Nephron (organoid): ENCODE measurements at regions not wholly inside any gene's neighbourhood (a gene's known extent, or its start where the extent isn't known, plus 50 kb on each side); places are given as distances from the start of the nearest gene placed in this dataset.

Source experiments
- H3K27ac Mint-ChIP-seq, 3 experiments: 2 replicates each; pipeline ENCODE4 v1.8.0; 2020; ENCODE audit warnings: mixed read lengths in 3 of 3, mild to moderate bottlenecking in 2 of 3, moderate library complexity in 1 of 3
- H3K27me3 Mint-ChIP-seq: 2 replicates; pipeline ENCODE4 v1.8.0; 2021; ENCODE audit warnings: low read depth, mild to moderate bottlenecking, moderate library complexity, mixed read lengths
- H3K36me3 Mint-ChIP-seq: 2 replicates; pipeline ENCODE4 v1.8.0; 2020; ENCODE audit warnings: low read depth, mixed read lengths
- H3K4me1 Mint-ChIP-seq: 2 replicates; pipeline ENCODE4 v1.8.0; 2020; ENCODE audit warnings: mixed read lengths
- H3K4me3 Mint-ChIP-seq, 3 experiments: 2 replicates each; pipeline ENCODE4 v1.8.0; 2020; ENCODE audit warnings: mild to moderate bottlenecking in 3 of 3, mixed read lengths in 3 of 3, moderate library complexity in 2 of 3
- H3K9me3 Mint-ChIP-seq: 2 replicates; pipeline ENCODE4 v1.8.0; 2020; ENCODE audit warnings: mixed read lengths
- TF ChIP-seq, protein P1 (sequence below), 3 experiments: fragments of 200-600 bp; sonication (generic); IDR thresholded peaks; one replicate each; pipeline ENCODE4 v1.5.0; 2021; ENCODE audit warnings: antibody characterized with exemption in 3 of 3; ENCODE audit not compliant: unreplicated experiment in 3 of 3

DNA sequence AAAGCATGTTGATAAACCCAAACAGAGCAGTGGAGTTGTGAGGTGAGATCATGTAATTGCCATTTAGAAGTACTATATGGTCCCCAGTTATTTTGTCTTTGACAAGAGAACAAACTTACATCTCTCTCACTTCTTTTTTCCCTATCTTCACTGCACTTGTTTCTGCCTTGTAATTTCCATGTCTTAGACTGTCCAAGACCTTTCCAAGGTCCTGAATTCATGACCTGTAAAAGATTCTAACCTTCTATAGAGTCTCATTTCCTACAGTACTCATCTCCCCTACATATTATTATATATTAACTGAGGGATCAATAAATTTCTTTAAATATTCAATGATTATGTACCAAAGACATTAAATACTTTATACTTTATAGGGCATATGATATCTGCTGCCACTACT is 295.3 kb upstream of the KIF2B start:
- TF ChIP-seq, protein P1, sequence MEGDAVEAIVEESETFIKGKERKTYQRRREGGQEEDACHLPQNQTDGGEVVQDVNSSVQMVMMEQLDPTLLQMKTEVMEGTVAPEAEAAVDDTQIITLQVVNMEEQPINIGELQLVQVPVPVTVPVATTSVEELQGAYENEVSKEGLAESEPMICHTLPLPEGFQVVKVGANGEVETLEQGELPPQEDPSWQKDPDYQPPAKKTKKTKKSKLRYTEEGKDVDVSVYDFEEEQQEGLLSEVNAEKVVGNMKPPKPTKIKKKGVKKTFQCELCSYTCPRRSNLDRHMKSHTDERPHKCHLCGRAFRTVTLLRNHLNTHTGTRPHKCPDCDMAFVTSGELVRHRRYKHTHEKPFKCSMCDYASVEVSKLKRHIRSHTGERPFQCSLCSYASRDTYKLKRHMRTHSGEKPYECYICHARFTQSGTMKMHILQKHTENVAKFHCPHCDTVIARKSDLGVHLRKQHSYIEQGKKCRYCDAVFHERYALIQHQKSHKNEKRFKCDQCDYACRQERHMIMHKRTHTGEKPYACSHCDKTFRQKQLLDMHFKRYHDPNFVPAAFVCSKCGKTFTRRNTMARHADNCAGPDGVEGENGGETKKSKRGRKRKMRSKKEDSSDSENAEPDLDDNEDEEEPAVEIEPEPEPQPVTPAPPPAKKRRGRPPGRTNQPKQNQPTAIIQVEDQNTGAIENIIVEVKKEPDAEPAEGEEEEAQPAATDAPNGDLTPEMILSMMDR (IDR thresholded peaks at IDR 0.05; ENCODE audit: unreplicated experiment in 3 of 3): no peak
- Mint-ChIP-seq H3K9me3 (peaks cover 3% of the 10 kb centered on the region), H3K27ac (no peak overlapping the region), H3K4me1 (no peaks in the 10 kb centered on the region), H3K27me3 (no peaks in the 10 kb centered on the region), H3K36me3 (no peaks in the 10 kb centered on the region), H3K4me3 (no peak overlapping the region)

DNA sequence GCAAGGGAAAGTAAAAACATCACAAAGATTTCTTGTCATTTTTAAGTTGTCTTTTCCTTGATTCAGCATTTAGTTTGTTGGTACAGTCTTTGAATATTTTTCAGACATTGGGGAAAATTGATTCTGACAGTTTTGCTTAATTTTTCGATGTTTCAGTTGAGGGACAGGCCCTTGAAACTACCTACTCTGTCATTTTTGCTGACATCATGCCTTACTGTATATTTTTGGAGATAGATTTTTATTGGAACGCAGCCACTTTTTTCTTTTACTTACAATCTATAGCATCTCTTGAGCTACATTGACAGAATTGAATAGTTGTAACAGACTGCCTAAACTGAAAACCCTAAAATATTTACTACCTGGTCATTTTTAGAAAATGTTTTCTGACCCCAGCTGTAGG is 297.1 kb upstream of the KIF2B start:
- Mint-ChIP-seq H3K4me1 (no peaks in the 10 kb centered on the region), H3K36me3 (no peaks in the 10 kb centered on the region)
- TF ChIP-seq, protein P1 (IDR thresholded peaks at IDR 0.05; ENCODE audit: unreplicated experiment in 3 of 3): no peak

DNA sequence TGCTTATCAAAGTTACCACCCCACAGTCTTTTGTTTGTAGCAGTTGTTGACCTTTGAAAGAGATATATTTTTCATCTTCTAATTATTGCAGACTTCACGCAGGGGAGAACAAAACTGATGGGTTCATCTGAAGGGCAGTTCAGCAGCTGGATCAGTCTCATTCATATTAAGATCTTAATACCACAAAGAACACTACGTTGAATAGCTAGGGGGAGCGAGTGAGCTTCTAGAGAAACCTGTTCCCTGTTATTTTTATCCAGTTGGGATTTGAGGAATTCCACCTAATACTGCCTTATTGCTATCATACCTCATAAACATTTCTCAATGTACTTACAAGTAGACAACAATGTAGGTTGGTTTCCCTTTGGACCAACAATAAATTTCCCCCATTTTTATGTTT is 306.1 kb upstream of the KIF2B start:
- H3K9me3 Mint-ChIP-seq: peaks cover 12% of the 10 kb centered on the region
- no peaks in the 10 kb centered on the region for H3K36me3 Mint-ChIP-seq
- no peak overlapping the region for H3K4me3 Mint-ChIP-seq
- H3K27me3 Mint-ChIP-seq: no peaks in the 10 kb centered on the region
- H3K27ac Mint-ChIP-seq: no peak overlapping the region
- H3K4me1 Mint-ChIP-seq: no peaks in the 10 kb centered on the region
- TF ChIP-seq, protein P1 (IDR thresholded peaks at IDR 0.05; ENCODE audit: unreplicated experiment in 3 of 3): peak in 2 of 3 experiments; percentile 24 to 36

More for the DNA sequence above, 297.1 kb upstream of the KIF2B start:
- no peaks in the 10 kb centered on the region for H3K27me3 Mint-ChIP-seq
- H3K9me3 Mint-ChIP-seq: peaks cover 3% of the 10 kb centered on the region
- no peak overlapping the region for H3K4me3 Mint-ChIP-seq
- no peak overlapping the region for H3K27ac Mint-ChIP-seq

DNA sequence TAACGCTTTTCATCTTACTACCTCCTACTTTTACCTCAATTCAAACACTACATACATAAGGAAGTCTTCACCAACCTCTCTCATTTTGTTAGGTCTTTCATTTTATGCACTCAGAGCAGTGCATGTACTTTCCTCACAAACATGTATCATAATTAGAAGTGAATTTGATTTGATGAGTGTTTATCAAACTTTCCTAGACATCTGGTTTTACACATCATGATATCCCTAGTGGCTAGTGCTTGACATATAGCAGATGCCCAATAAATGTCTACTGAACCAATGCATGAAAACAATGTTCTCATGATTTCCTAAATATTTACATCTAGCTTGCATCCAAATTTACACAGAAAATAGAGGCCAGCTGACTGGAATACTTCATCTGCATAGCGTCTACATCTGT is 323.4 kb upstream of the KIF2B start:
- Mint-ChIP-seq H3K27me3 (no peaks in the 10 kb centered on the region), H3K27ac (no peak overlapping the region), H3K4me3 (no peak overlapping the region), H3K4me1 (no peaks in the 10 kb centered on the region), H3K9me3 (peaks cover 2% of the 10 kb centered on the region), H3K36me3 (no peaks in the 10 kb centered on the region)
- TF ChIP-seq, protein P1 (IDR thresholded peaks at IDR 0.05; ENCODE audit: unreplicated experiment in 3 of 3): no peak

DNA sequence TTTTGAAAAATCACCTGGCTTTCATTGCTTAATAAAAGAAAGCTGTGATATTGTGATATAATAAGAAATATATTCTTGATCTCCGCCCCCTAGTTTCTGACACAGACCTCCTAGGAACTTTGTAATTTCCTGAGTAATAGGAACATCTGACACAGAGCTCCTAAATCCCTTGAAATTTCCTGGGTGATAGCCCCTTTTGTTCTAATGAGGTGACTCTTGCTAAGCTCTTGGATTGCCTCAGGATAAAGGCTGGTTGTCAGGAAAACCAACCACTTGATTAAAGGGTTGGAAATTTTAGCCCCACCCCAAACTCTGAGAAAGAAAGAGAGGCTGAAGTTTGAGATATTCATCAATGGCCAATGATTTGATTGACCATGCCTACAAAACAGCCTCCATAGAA is 326.4 kb upstream of the KIF2B start:
- Mint-ChIP-seq H3K9me3 (peaks cover 2% of the 10 kb centered on the region), H3K4me3 (no peak overlapping the region), H3K27me3 (peaks cover 4% of the 10 kb centered on the region), H3K4me1 (no peaks in the 10 kb centered on the region), H3K36me3 (no peaks in the 10 kb centered on the region), H3K27ac (no peak overlapping the region)
- TF ChIP-seq, protein P1 (IDR thresholded peaks at IDR 0.05; ENCODE audit: unreplicated experiment in 3 of 3): no peak

DNA sequence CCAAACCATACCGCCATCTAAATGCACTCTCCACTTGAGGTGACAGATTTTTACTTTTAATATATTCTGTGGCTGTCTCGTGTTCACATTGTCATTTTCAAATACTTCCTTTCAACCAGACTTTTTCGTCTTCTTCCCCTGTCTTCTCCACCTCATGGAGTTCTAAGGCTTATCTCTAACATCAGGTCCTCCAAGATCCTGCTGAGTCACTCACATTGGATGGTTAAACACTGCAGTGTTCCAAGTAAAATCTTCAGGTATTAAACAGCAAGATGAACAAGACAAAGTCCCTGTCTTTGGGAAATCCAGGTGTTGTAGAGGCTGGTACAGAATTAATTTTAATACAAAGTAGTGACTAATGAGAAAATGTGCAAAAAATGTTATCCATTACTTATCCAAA is 330.2 kb upstream of the KIF2B start:
- H3K4me3 Mint-ChIP-seq: no peak overlapping the region
- no peaks in the 10 kb centered on the region for H3K4me1 Mint-ChIP-seq
- H3K27me3 Mint-ChIP-seq: peaks cover 4% of the 10 kb centered on the region
- no peak overlapping the region for H3K27ac Mint-ChIP-seq
- no peaks in the 10 kb centered on the region for H3K9me3 Mint-ChIP-seq
- H3K36me3 Mint-ChIP-seq: no peaks in the 10 kb centered on the region
- TF ChIP-seq, protein P1 (IDR thresholded peaks at IDR 0.05; ENCODE audit: unreplicated experiment in 3 of 3): no peak
